HG03378 (cell line): ENCODE measurements at regions not wholly inside any gene's neighbourhood (a gene's known extent, or its start where the extent isn't known, plus 50 kb on each side); places are given as distances from the start of the nearest gene placed in this dataset.

Source experiments
- ATAC-seq: cut with Tn5 transposase; IDR thresholded peaks from one replicate; pipeline ENCODE4 v1.9.1; 2021; ENCODE audit warnings: mild to moderate bottlenecking, moderate library complexity; ENCODE audit not compliant: unreplicated experiment

- no peak for ATAC-seq
These were observed 124.5 kb upstream of the THY1 start for GRCh38 chr11:119547511-119547910.

- ATAC-seq = no peak
These were observed 123.3 kb upstream of the THY1 start for GRCh38 chr11:119545978-119546915.

GRCh38 chr11:119540370-119541125 is 117.6 kb upstream of the THY1 start:
- no peak for ATAC-seq

GRCh38 chr11:119539583-119539982 is 116.6 kb upstream of the THY1 start:
- no peak for ATAC-seq

GRCh38 chr11:119538753-119539152 is 115.8 kb upstream of the THY1 start:
- ATAC-seq = no peak

- no peak for ATAC-seq
These were observed 114.6 kb upstream of the THY1 start for GRCh38 chr11:119537306-119538253.

- no peak for ATAC-seq
These were observed 113.8 kb upstream of the THY1 start for GRCh38 chr11:119536801-119537200.

GRCh38 chr11:119533921-119534736 is 111.2 kb upstream of the THY1 start:
- ATAC-seq = no peak

- no peak for ATAC-seq
These were observed 110.5 kb upstream of the THY1 start for GRCh38 chr11:119533462-119533861.

GRCh38 chr11:119532551-119532950 is 109.6 kb upstream of the THY1 start:
- no peak for ATAC-seq

GRCh38 chr11:119531623-119532022 is 108.7 kb upstream of the THY1 start:
- no peak for ATAC-seq

GRCh38 chr11:119531056-119531455 is 108.1 kb upstream of the THY1 start:
- ATAC-seq = no peak

- no peak for ATAC-seq
These were observed 107.5 kb upstream of the THY1 start for GRCh38 chr11:119530509-119530908.

- ATAC-seq = no peak
These were observed 107.0 kb upstream of the THY1 start for GRCh38 chr11:119529936-119530335.

- ATAC-seq = no peak
These were observed 106.3 kb upstream of the THY1 start for GRCh38 chr11:119529063-119529845.

GRCh38 chr11:119525867-119526196 is 102.9 kb upstream of the THY1 start:
- no peak for ATAC-seq

GRCh38 chr11:119525180-119525866 is 102.4 kb upstream of the THY1 start:
- no peak for ATAC-seq

- ATAC-seq = no peak
These were observed 100.7 kb upstream of the THY1 start for GRCh38 chr11:119523539-119524157.
